Gastroesophageal sphincter (tissue), 3 donors: ENCODE measurements at regions not wholly inside any gene's neighbourhood (a gene's known extent, or its start where the extent isn't known, plus 50 kb on each side); places are given as distances from the start of the nearest gene placed in this dataset.

Source experiments
- POLR2AphosphoS5 ChIP-seq: sonication (generic); formaldehyde crosslinking; IDR thresholded peaks from one replicate; pipeline ENCODE4 v1.6.1; 2017; ENCODE audit warnings: antibody characterized with exemption
- TF ChIP-seq, protein P1 (sequence below), 4 experiments: fragments of 200-600 bp in 2 of 4; fragments of 450-650 bp in 2 of 4; sonication (generic) in 1 of 4; IDR thresholded peaks; one replicate each; pipeline ENCODE4 v1.5.1; 2017 to 2019; ENCODE audit warnings: antibody characterized with exemption in 4 of 4, mild to moderate bottlenecking in 2 of 4, moderate library complexity in 2 of 4

- TF ChIP-seq POLR2AphosphoS5, result no peak
- TF ChIP-seq, protein P1, sequence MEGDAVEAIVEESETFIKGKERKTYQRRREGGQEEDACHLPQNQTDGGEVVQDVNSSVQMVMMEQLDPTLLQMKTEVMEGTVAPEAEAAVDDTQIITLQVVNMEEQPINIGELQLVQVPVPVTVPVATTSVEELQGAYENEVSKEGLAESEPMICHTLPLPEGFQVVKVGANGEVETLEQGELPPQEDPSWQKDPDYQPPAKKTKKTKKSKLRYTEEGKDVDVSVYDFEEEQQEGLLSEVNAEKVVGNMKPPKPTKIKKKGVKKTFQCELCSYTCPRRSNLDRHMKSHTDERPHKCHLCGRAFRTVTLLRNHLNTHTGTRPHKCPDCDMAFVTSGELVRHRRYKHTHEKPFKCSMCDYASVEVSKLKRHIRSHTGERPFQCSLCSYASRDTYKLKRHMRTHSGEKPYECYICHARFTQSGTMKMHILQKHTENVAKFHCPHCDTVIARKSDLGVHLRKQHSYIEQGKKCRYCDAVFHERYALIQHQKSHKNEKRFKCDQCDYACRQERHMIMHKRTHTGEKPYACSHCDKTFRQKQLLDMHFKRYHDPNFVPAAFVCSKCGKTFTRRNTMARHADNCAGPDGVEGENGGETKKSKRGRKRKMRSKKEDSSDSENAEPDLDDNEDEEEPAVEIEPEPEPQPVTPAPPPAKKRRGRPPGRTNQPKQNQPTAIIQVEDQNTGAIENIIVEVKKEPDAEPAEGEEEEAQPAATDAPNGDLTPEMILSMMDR (IDR thresholded peaks at IDR 0.05), result no peak
Measured at GRCh38 chr2:42900289-42900891, 108.0 kb upstream of the HAAO start.
